ENCODE measurements at regions not wholly inside any gene's neighbourhood (a gene's known extent, or its start where the extent isn't known, plus 50 kb on each side); places are given as distances from the start of the nearest gene placed in this dataset.

DNA sequence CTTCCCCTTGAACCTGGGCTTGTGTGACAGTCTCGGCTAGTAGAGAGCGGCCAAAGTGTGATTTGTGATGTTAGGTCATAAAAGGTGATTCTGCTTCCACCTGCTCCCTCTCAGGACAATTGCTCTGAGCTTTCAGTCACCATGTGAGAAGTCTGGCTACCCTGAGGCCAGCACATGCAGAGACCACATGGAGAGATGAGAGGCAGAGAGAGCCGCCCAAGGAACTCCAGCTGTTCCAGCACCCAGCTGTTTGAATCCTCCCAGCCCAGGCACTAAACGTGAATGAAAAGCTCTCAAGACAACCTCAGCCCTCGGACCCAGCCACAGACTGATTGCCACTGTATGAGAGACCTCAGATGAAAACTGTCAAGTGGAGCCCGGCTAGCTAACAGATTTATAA is 143.4 kb upstream of the EEF1E1 start:
- Histone ChIP-seq H3K27ac (ENCODE audit: low read length) (no peak overlapping the region), H3K27me3 (ENCODE audit: control insufficient read depth, insufficient read depth, low read length) (no peaks in the 10 kb centered on the region), H3K4me3 (ENCODE audit: low read length) (no peak overlapping the region), H3K4me1 (ENCODE audit: control insufficient read depth, insufficient read depth, low read length) (no peaks in the 10 kb centered on the region), H3K9me3 (replicated peaks; ENCODE audit: control insufficient read depth, low read depth, low read length) (no peaks in the 10 kb centered on the region), H3K36me3 (ENCODE audit: control insufficient read depth, insufficient read depth, low read length) (no peaks in the 10 kb centered on the region)
- DNase-seq = no peak
- WGBS (ENCODE audit: insufficient coverage) = 0% methylated on average over 1 of the region's 6 CpGs

DNA sequence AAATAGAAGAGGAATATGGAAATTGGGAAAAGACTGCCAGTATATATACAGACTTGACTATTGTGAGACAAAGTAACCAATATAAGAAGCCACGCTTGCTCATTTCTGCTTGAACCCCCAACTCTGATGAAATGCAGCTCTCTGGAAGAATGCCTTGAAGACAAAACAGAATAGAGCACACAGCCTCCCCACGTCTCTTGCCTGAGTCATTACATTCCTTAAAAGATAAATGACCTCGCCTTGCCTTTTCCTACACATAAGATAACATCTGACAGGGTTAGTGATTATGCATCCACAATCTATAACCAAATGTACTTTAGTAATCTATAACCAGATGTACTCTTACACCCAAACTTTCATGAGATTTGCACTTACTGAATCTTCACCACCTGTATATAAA is 141.1 kb upstream of the EEF1E1 start:
- H3K4me3 ChIP-seq (ENCODE audit: low read length) = no peak overlapping the region
- no peaks in the 10 kb centered on the region for H3K27me3 ChIP-seq (ENCODE audit: control insufficient read depth, insufficient read depth, low read length)
- H3K27ac ChIP-seq (ENCODE audit: low read length) = no peak overlapping the region
- no peak for DNase-seq
- no CpG with 5 or more reads among the region's 3 CpGs for WGBS (ENCODE audit: insufficient coverage)
- H3K36me3 ChIP-seq (ENCODE audit: control insufficient read depth, insufficient read depth, low read length) = no peaks in the 10 kb centered on the region
- H3K4me1 ChIP-seq (ENCODE audit: control insufficient read depth, insufficient read depth, low read length) = no peaks in the 10 kb centered on the region
- H3K9me3 ChIP-seq (replicated peaks; ENCODE audit: control insufficient read depth, low read depth, low read length) = no peaks in the 10 kb centered on the region

DNA sequence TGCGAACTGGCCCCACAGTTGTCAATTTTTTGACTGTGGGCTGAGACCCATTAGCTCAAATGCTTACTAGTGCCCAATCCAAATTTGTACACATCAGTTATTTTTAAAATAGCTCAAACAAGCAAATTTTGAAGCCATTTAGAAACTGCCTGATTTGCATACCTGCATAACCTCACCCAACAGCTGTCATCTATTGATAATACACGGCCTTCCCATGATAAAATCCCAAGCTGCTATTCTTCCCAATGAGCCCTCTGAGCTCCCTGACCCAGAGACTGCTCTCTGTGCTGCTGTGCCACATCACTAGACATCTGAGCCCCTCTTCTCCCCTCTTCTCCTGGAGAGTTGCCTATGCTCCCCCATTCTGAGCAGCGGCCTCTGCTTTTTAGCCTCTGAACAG is 140.5 kb upstream of the EEF1E1 start:
- DNase-seq = no peak
- no peaks in the 10 kb centered on the region for H3K27me3 ChIP-seq (ENCODE audit: control insufficient read depth, insufficient read depth, low read length)
- H3K36me3 ChIP-seq (ENCODE audit: control insufficient read depth, insufficient read depth, low read length) = no peaks in the 10 kb centered on the region
- no peak overlapping the region for H3K4me3 ChIP-seq (ENCODE audit: low read length)
- H3K4me1 ChIP-seq (ENCODE audit: control insufficient read depth, insufficient read depth, low read length) = no peaks in the 10 kb centered on the region
- H3K9me3 ChIP-seq (replicated peaks; ENCODE audit: control insufficient read depth, low read depth, low read length) = no peaks in the 10 kb centered on the region
- no peak overlapping the region for H3K27ac ChIP-seq (ENCODE audit: low read length)
- WGBS (ENCODE audit: insufficient coverage) = 67% methylated on average over 3 of the region's 3 CpGs

DNA sequence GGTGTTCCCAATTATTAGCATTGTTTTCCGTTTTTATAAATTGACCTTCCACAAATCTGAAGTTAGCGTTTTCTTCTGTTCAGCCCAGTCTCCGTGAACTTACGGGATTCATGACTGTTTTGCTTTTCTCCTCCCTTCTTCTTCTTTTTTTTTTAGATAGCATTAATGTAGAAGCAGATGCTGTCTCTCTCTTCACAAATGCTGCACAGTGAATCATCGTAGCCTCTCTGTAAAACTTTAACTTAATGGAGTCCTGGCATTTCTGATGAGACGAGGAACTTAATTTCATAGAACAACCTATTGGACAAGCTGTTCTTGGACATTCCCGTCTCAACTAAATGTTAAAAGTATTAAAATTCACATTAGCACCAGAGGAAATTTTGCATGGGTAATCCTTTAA is 138.0 kb upstream of the EEF1E1 start:
- Histone ChIP-seq H3K27ac (ENCODE audit: low read length) (no peak overlapping the region), H3K4me1 (ENCODE audit: control insufficient read depth, insufficient read depth, low read length) (no peaks in the 10 kb centered on the region), H3K9me3 (replicated peaks; ENCODE audit: control insufficient read depth, low read depth, low read length) (no peaks in the 10 kb centered on the region), H3K36me3 (ENCODE audit: control insufficient read depth, insufficient read depth, low read length) (no peaks in the 10 kb centered on the region), H3K27me3 (ENCODE audit: control insufficient read depth, insufficient read depth, low read length) (no peaks in the 10 kb centered on the region), H3K4me3 (ENCODE audit: low read length) (no peak overlapping the region)
- WGBS (ENCODE audit: insufficient coverage) = no CpG with 5 or more reads among the region's 7 CpGs
- no peak for DNase-seq

DNA sequence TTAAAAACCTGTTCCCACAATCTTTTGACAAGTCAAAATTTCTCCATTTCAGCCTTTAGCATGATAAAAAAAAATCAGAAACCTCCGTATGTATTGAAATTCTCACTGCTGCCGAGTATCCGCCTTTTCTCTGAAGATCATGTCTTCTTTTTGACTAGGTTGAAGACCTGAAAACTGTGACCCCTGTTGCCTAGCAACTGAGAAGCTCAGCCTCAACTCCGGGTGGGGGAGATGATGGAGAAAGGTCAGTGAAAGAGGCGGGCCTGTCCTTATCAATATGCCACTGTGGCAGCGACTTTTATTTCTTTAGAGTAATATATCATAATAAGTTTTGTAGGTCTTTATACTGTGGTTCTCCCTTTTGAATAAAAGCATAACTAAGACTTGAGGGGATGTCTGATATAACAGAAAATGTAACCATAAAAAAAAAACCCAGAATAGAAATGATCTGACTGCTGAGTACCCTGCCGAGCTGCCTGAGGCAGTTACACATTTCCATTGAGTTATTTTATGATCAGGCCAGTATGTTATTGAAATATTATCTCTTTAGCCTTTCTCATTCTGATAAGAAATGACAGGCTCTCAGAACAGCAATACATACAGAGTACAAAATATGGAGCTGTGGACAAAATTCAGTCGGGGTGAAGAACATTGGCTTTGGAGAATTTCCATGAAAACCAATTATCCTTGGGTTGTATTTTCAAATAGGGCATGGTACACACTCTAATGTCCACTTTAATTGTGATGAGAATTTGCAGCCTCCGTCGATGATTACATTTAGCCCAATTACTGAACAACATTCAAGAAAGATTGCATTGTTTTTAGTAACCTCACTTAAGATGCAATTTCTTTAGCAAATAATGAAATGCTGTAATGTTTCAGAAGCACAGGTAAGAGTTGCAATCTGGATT is 136.7 kb upstream of the EEF1E1 start:
- no peak overlapping the region for H3K4me3 ChIP-seq (ENCODE audit: low read length)
- H3K36me3 ChIP-seq (ENCODE audit: control insufficient read depth, insufficient read depth, low read length) = no peaks in the 10 kb centered on the region
- 50% methylated on average over 1 of the region's 10 CpGs for WGBS (ENCODE audit: insufficient coverage)
- DNase-seq = no peak
- no peaks in the 10 kb centered on the region for H3K4me1 ChIP-seq (ENCODE audit: control insufficient read depth, insufficient read depth, low read length)
- H3K27ac ChIP-seq (ENCODE audit: low read length) = no peak overlapping the region
- no peaks in the 10 kb centered on the region for H3K9me3 ChIP-seq (replicated peaks; ENCODE audit: control insufficient read depth, low read depth, low read length)
- H3K27me3 ChIP-seq (ENCODE audit: control insufficient read depth, insufficient read depth, low read length) = no peaks in the 10 kb centered on the region

DNA sequence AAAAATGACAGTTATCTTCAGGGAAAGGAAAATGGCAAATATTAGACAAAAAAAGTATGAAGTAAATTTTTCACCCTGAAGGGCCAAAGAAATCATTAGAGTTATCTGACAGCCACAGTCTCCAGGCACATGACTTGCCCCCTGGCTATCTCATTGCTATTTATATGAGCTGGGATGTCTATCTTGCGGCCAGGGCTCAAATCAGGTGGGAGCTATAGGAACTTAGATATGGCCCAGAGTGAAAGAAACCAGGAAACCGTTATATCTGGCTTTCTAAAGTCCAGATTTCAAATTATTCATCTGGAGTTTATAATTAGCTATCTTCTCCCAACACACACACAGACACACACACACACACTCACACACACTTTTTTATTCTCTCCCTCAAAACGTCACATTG is 135.3 kb upstream of the EEF1E1 start:
- no peaks in the 10 kb centered on the region for H3K9me3 ChIP-seq (replicated peaks; ENCODE audit: control insufficient read depth, low read depth, low read length)
- H3K27ac ChIP-seq (ENCODE audit: low read length) = no peak overlapping the region
- no peaks in the 10 kb centered on the region for H3K27me3 ChIP-seq (ENCODE audit: control insufficient read depth, insufficient read depth, low read length)
- no peak overlapping the region for H3K4me3 ChIP-seq (ENCODE audit: low read length)
- H3K36me3 ChIP-seq (ENCODE audit: control insufficient read depth, insufficient read depth, low read length) = no peaks in the 10 kb centered on the region
- no peaks in the 10 kb centered on the region for H3K4me1 ChIP-seq (ENCODE audit: control insufficient read depth, insufficient read depth, low read length)
- 60% methylated on average over 1 of the region's 3 CpGs for WGBS (ENCODE audit: insufficient coverage)
- no peak for DNase-seq

DNA sequence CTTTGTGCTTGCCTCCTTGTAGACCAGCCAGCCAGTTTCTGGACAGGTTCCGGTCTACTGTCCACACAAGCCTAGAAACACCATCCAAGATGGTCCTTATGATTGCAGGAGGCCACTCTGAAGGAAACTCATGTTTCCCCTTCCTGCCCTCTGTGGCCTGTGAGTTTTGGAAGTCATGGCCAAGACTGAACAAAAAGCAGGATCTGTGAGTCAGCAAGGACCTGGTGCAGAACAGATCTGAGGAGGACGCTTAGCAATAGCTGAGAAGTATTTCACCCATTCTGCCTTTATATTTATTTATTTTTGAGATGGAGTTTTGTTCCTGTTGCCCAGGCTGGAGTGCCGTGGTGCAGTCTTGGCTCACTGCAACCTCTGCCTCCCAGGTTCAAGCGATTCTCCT is 134.6 kb upstream of the EEF1E1 start:
- DNase-seq = no peak
- Histone ChIP-seq H3K9me3 (replicated peaks; ENCODE audit: control insufficient read depth, low read depth, low read length) (no peaks in the 10 kb centered on the region), H3K36me3 (ENCODE audit: control insufficient read depth, insufficient read depth, low read length) (no peaks in the 10 kb centered on the region), H3K4me3 (ENCODE audit: low read length) (no peak overlapping the region), H3K27me3 (ENCODE audit: control insufficient read depth, insufficient read depth, low read length) (no peaks in the 10 kb centered on the region), H3K4me1 (ENCODE audit: control insufficient read depth, insufficient read depth, low read length) (no peaks in the 10 kb centered on the region), H3K27ac (ENCODE audit: low read length) (no peak overlapping the region)
- WGBS (ENCODE audit: insufficient coverage) = 14% methylated on average over 1 of the region's 4 CpGs

DNA sequence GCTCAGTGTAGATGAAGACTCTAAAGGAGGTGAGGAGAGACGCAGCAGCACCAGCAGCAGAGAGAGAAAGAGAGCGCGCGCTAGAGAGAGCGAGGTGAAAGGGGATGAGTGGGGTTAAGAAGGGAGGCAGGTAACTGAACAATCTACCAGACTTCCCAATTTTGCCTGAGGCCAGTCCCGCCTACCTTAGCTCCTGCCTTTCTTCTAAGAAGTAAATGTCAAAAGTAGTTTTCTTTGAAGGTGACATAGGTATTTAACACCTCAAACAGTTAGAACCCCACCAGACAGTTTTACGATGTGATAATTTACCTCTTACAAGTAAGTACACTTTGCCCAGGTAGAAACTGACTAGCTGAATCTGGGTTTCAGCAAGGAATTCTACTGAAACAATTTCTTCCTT is 132.0 kb upstream of the EEF1E1 start:
- no peak overlapping the region for H3K27ac ChIP-seq (ENCODE audit: low read length)
- H3K27me3 ChIP-seq (ENCODE audit: control insufficient read depth, insufficient read depth, low read length) = no peaks in the 10 kb centered on the region
- no peaks in the 10 kb centered on the region for H3K4me1 ChIP-seq (ENCODE audit: control insufficient read depth, insufficient read depth, low read length)
- no peaks in the 10 kb centered on the region for H3K36me3 ChIP-seq (ENCODE audit: control insufficient read depth, insufficient read depth, low read length)
- 0% methylated on average over 1 of the region's 7 CpGs for WGBS (ENCODE audit: insufficient coverage)
- DNase-seq = no peak
- no peak overlapping the region for H3K4me3 ChIP-seq (ENCODE audit: low read length)
- no peaks in the 10 kb centered on the region for H3K9me3 ChIP-seq (replicated peaks; ENCODE audit: control insufficient read depth, low read depth, low read length)

DNA sequence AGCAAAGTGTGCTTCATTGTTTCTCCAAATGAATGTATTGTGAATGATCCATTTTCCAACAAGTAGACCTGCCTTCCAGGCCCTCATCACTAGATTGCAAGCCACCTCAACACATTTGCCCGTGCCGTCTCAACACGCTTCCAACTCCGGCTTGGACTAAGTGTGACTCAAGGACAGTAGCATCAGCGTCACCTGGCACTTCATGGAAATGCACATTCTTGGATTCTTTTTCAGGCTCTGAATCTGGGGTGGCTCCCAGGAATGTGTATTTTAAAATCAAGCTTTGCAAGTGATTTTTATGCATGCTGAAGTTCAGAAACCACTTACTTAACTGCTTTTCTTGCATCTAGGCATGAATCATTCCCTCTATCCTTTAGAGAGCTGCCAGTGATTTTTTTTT is 129.6 kb upstream of the EEF1E1 start:
- 88% methylated on average over 5 of the region's 5 CpGs for WGBS (ENCODE audit: insufficient coverage)
- H3K27ac ChIP-seq (ENCODE audit: low read length) = no peak overlapping the region
- no peak for DNase-seq
- no peaks in the 10 kb centered on the region for H3K4me1 ChIP-seq (ENCODE audit: control insufficient read depth, insufficient read depth, low read length)
- H3K9me3 ChIP-seq (replicated peaks; ENCODE audit: control insufficient read depth, low read depth, low read length) = no peaks in the 10 kb centered on the region
- H3K4me3 ChIP-seq (ENCODE audit: low read length) = no peak overlapping the region
- H3K36me3 ChIP-seq (ENCODE audit: control insufficient read depth, insufficient read depth, low read length) = no peaks in the 10 kb centered on the region
- H3K27me3 ChIP-seq (ENCODE audit: control insufficient read depth, insufficient read depth, low read length) = no peaks in the 10 kb centered on the region

DNA sequence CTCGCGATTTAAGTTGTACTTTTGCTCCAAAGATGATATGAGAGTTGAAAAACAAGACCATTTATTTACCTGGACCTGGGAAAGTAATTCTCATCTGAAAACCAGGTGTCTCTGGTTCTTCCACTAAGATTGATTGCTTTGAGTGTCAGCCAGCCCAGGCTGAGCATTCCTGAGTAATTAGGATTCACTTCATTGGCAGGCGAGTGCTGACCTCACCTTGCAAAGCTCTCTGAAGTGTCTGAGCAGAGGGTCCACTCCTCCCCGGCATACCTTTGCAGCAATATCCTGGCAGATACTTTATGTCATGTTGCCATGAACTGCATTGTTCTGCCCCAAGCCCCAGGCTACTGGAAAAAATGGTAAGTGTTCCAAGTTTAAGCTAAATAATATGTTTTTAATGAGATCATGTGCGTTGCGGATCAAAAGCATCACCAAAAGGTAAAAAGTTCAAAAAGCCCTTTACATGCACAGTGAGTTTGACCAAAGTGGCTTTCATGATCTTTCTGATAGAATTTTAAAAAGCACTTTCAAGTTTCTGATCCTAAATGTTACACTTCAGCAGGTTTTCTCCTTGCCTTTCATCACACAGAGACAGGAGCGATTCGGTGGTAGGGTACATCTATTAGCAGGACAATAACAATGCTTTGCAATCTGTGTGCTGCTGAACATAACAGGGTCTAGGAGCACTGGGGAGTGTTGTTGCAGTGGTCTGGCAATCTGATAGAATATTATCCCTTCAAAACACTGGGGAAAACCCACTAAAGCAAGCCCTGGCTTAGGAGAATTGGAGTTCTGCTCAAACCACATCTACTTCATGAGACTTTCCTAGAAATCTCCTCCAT is 127.8 kb upstream of the EEF1E1 start:
- H3K9me3 ChIP-seq (replicated peaks; ENCODE audit: control insufficient read depth, low read depth, low read length) = no peaks in the 10 kb centered on the region
- no peaks in the 10 kb centered on the region for H3K36me3 ChIP-seq (ENCODE audit: control insufficient read depth, insufficient read depth, low read length)
- 46% methylated on average over 3 of the region's 8 CpGs for WGBS (ENCODE audit: insufficient coverage)
- no peak for DNase-seq
- H3K27me3 ChIP-seq (ENCODE audit: control insufficient read depth, insufficient read depth, low read length) = no peaks in the 10 kb centered on the region
- no peaks in the 10 kb centered on the region for H3K4me1 ChIP-seq (ENCODE audit: control insufficient read depth, insufficient read depth, low read length)
- no peak overlapping the region for H3K27ac ChIP-seq (ENCODE audit: low read length)
- H3K4me3 ChIP-seq (ENCODE audit: low read length) = no peak overlapping the region

All from muscle of leg (tissue), 3 donors.